AG04449 (cell line): ENCODE measurements at regions not wholly inside any gene's neighbourhood (a gene's known extent, or its start where the extent isn't known, plus 50 kb on each side); places are given as distances from the start of the nearest gene placed in this dataset.
"Not testable (repeated sequence)": the region's sequence is repeated elsewhere in the genome, so short reads cannot be mapped to it uniquely, and the experiment has no call there.

Experiments
- CTCF ChIA-PET: fragments of 350-600 bp; formaldehyde crosslinking; extraction: SDS; loops from one replicate; lab custom pipeline; 2021; ENCODE audit warnings: antibody characterized with exemption; lab: Yijun Ruan, JAX
- POLR2A ChIA-PET: fragments of 400-600, 350-600 bp; formaldehyde crosslinking; extraction: SDS; loops from one replicate; lab custom pipeline; 2020; ENCODE audit warnings: antibody characterized with exemption, inconsistent platforms; lab: Yijun Ruan, JAX
- DNase-seq: peaks from one replicate; pipeline ENCODE4 v3.0.0-alpha.2; 2010; ENCODE audit warnings: low read depth, low spot score
- H3K4me3 ChIP-seq: 2 replicates; pipeline ENCODE4 v1.5.1; 2011; ENCODE audit warnings: low read depth, mild to moderate bottlenecking, control low read depth, low read length
- TF ChIP-seq, protein P1 (sequence below): IDR thresholded peaks from one replicate; pipeline ENCODE4 v1.5.1; 2011; ENCODE audit warnings: mild to moderate bottlenecking, moderate library complexity, low read length, control low read depth, inconsistent platforms; ENCODE audit not compliant: insufficient read depth; ENCODE audit errors: missing control alignments

GRCh38 chr6:115055579-115055978 lies 712.8 kb upstream of the HS3ST5 start:
- H3K4me3 ChIP-seq, result no peak overlapping the region
- ChIA-PET POLR2A (no interaction called here), CTCF (no interaction called here)
- TF ChIP-seq, protein P1, sequence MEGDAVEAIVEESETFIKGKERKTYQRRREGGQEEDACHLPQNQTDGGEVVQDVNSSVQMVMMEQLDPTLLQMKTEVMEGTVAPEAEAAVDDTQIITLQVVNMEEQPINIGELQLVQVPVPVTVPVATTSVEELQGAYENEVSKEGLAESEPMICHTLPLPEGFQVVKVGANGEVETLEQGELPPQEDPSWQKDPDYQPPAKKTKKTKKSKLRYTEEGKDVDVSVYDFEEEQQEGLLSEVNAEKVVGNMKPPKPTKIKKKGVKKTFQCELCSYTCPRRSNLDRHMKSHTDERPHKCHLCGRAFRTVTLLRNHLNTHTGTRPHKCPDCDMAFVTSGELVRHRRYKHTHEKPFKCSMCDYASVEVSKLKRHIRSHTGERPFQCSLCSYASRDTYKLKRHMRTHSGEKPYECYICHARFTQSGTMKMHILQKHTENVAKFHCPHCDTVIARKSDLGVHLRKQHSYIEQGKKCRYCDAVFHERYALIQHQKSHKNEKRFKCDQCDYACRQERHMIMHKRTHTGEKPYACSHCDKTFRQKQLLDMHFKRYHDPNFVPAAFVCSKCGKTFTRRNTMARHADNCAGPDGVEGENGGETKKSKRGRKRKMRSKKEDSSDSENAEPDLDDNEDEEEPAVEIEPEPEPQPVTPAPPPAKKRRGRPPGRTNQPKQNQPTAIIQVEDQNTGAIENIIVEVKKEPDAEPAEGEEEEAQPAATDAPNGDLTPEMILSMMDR, result no peak
- no peak for DNase-seq

DNA sequence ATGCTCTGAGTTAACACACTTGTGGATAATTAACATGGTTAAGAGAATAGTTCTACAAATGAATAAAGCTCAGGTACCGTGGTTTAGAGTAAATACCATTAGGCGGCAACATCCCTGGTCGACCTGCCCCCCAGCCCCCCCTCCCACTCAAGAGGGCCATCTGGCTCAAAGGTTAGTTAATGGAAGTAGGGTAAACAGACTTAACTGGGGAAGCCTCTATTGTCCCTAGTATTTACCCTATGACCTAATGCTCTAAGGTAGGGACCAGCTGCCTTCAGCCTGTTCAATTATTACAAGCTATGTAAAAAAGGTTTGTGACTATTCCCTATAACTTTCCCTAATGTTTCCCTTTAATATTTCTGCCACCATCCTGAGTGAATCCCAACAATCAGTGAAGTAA lies 711.4 kb upstream of the HS3ST5 start:
- H3K4me3 ChIP-seq, POLR2A ChIA-PET, DNase-seq, CTCF ChIA-PET: not testable (repeated sequence)

- ChIA-PET CTCF (no interaction called here), POLR2A (no interaction called here)
- no peak overlapping the region for H3K4me3 ChIP-seq
- TF ChIP-seq, protein P1, result no peak
- no peak for DNase-seq
These were observed 710.5 kb upstream of the HS3ST5 start for GRCh38 chr6:115053169-115053860.

DNA sequence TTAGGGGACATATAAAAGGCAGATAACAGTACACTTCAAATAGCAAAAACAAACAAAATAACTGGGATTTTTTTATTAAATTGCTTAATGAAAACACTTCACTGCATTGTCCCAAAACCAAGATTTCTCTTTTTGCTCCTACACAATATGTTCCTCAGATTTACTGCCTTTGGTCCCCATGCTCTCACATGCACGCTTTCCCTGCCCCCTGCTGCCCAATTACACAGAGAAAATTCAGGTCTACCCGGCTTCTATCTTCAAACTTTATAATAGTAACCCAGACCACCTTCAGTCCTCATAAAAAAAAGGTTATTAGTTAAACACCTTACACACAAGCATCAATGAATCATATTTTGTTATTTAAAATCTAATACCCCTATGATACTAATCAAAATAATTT lies 673.8 kb upstream of the HS3ST5 start:
- no peak overlapping the region for H3K4me3 ChIP-seq
- ChIA-PET CTCF (no interaction called here), POLR2A (no interaction called here)
- no peak for DNase-seq
- TF ChIP-seq, protein P1, result no peak

- no peak for DNase-seq
- CTCF ChIA-PET, result no interaction called here
- POLR2A ChIA-PET, result no interaction called here
- no peak overlapping the region for H3K4me3 ChIP-seq
- TF ChIP-seq, protein P1, result no peak
These were observed 662.2 kb upstream of the HS3ST5 start for GRCh38 chr6:115004982-115005381.

DNA sequence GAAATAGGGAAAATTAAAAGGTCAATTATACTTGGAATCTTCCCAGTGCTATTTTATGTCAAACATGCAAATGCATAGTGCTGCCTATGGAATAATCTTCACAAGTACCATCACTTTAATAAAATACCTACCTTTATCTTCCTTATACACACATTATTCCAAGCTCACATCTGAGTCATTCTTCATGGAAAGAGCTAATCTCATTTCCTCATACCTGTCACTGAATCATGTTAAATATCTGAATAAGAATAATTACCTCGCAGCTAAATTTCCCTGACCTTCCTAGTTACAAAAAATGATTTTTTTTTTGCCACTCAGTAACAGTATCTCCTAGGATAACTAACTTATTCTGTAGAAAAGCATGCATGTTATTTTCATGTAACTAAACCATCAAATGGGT lies 661.4 kb upstream of the HS3ST5 start:
- ChIA-PET POLR2A (no interaction called here), CTCF (no interaction called here)
- TF ChIP-seq, protein P1, result no peak
- no peak for DNase-seq
- no peak overlapping the region for H3K4me3 ChIP-seq
